Ovary (tissue), 3 donors: ENCODE measurements at regions not wholly inside any gene's neighbourhood (a gene's known extent, or its start where the extent isn't known, plus 50 kb on each side); places are given as distances from the start of the nearest gene placed in this dataset.

ENCODE experiments used
- CTCF ChIP-seq, 3 donors: fragments of 450-650 bp in 2 of 3; fragments of 200-600 bp in 1 of 3; IDR thresholded peaks; one replicate each; pipeline versions ENCODE4 v1.5.1 to v1.8.0; 2016 to 2022; ENCODE audit warnings: antibody characterized with exemption in 3 of 3, mild to moderate bottlenecking in 1 of 3
- POLR2A ChIP-seq: fragments of 450-650 bp; IDR thresholded peaks from one replicate; pipeline ENCODE4 v1.6.1; 2017; ENCODE audit warnings: antibody characterized with exemption, mild to moderate bottlenecking, moderate library complexity
- donor health status: DM: no; HTN: no; CAD: no.

- TF ChIP-seq CTCF (IDR thresholded peaks at IDR 0.05) (no peak), POLR2A (no peak)
These were observed 60.9 kb downstream of the LIG4 start for GRCh38 chr13:108154421-108154858.
